EL (cell line): ENCODE measurements at regions not wholly inside any gene's neighbourhood (a gene's known extent, or its start where the extent isn't known, plus 50 kb on each side); places are given as distances from the start of the nearest gene placed in this dataset.
"Not testable (repeated sequence)": the region's sequence is repeated elsewhere in the genome, so short reads cannot be mapped to it uniquely, and the experiment has no call there.

Experiments used
- DNase-seq: peaks from one replicate; pipeline ENCODE4 v3.0.0-alpha.2; 2016

- no peak for DNase-seq
Measured at GRCh38 chr14:35174342-35174741, 52.0 kb downstream of the PRORP start.

- DNase-seq = no peak
Measured at GRCh38 chr14:35180179-35180578, 57.8 kb downstream of the PRORP start.

DNA sequence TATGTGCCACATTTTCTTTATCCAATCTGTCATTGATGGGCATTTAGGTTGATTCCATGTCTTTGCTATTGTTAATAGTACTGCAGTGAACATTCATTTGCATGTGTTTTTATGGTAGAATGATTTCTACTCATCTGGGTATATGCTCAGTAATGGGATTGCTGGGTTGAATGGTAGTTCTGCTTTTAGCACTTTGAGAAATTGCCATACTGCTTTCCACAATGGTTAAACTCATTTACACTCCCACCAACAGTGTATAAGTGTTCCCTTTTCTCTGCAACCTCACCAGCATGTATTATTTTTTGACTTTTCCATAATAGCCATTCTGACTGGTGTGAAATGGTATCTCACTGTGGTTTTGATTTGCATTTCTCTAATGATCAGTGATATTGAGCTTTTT, 62.5 kb downstream of the PRORP start:
- DNase-seq = not testable (repeated sequence)

DNA sequence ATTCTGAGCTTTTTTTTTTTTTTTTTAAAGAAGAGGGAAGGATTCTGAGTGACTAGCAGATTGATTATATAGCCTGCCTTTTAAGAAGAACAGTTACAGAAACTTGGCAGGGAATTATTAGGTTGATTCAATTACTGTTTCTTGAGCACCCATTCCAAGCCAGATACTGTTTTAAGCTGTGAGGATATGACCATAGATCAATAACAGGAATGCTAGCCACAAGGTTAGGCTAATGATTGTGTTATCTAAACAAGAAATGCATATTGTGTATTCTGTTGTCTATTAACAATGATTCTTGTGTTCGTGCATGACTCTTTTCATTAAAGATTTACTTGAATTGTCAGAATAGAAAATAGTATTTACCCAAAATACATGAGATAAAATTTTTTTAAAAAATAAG, 67.1 kb downstream of the PRORP start:
- no peak for DNase-seq

- DNase-seq = no peak
Measured at GRCh38 chr14:35193161-35193560, 70.8 kb downstream of the PRORP start.

DNA sequence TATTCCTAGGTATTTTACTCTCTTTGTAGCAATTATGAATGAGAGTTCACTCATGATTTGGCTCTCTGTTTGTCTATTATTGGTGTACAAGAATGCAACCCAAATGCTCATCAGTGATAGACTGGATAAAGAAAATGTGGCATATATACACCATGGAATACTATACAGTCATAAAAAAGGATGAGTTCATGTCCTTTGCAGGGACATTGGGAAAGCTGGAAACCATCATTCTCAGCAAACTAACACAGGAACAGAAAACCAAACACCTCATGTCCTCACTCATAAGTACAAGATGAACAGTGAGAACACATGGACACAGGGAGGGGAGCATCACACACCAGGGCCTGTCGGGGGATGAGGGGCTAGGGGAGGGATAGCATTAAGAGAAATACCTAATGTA, 71.8 kb downstream of the PRORP start:
- DNase-seq = not testable (repeated sequence)

- peak; percentile 4 for DNase-seq
Measured at GRCh38 chr14:35196571-35196970, 74.2 kb downstream of the PRORP start.

DNA sequence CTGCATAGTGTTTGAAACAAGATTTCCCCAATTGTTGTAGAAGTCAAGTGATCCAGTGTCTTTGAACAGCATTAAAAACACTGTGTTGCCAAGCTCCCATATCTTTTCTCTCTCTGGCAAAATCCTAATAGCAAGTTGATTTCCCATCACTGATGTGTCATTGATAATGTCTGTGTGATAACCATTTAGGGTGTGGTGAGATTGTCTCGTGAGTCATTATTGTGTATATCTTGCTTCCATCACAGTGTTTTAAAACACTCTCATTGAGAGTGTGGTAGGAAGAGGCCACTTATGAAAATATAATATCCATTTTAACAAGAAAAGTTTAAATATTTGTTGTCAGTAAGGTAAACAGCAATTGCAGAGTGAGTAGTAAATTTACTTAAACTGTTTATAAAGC, 74.7 kb downstream of the PRORP start:
- DNase-seq = peak; percentile 54

- no peak for DNase-seq
Measured at GRCh38 chr14:35201066-35201465, 78.7 kb downstream of the PRORP start.

DNA sequence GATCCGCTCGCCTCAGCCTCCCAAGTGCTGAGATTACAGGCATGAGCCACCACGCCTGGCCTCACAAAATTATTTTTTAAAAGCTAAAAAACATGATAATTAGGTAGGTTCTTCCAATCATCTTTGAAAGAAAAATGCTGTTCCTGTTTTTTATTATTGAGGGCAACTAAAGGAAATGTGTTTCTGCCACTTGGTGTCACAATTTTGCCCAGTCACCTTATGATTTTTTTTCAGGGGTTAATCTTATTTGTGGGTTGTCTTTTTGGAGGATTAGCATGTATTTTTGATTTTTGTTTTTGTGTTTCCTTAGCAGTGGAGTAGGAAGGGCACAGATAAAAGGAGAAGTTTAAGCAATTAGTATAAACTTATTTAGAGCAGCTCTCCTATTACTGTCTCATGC, 79.8 kb downstream of the PRORP start:
- no peak for DNase-seq

- DNase-seq = no peak
Measured at GRCh38 chr14:35205737-35206136, 83.4 kb downstream of the PRORP start.

- DNase-seq = no peak
Measured at GRCh38 chr14:35211067-35211466, 81.1 kb upstream of the PSMA6 start.

DNA sequence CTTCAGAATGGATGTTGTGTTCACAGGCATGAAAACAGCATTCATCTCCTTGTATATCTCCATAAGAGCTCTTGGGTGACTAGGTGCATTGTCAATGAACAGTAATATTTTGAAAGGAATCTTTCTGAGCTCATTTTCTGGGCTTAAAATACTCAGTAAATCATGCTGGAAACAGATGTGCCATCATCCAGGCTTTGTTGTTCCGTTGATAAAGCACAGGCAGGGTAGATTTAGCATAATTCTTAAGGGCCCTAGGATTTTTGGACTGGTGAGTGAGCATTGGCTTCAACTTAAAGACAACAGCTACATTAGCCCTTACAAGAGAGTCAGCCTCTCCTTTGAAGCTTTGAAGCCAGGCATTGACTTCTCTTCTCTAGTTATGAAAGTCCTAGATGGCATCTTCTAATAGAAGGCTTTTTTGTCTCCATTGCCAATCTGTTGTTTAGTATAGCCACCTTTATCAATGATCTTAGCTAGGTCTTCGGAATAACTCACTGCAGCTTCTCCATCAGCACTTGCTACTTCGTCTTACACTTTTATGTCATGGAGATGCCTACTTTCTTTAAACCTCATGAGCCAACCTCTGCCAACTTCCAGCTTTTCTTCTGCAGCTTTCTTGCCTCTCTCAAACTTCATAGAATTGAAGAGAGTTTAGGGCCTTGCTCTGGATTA, 79.6 kb upstream of the PSMA6 start:
- DNase-seq = no peak

DNA sequence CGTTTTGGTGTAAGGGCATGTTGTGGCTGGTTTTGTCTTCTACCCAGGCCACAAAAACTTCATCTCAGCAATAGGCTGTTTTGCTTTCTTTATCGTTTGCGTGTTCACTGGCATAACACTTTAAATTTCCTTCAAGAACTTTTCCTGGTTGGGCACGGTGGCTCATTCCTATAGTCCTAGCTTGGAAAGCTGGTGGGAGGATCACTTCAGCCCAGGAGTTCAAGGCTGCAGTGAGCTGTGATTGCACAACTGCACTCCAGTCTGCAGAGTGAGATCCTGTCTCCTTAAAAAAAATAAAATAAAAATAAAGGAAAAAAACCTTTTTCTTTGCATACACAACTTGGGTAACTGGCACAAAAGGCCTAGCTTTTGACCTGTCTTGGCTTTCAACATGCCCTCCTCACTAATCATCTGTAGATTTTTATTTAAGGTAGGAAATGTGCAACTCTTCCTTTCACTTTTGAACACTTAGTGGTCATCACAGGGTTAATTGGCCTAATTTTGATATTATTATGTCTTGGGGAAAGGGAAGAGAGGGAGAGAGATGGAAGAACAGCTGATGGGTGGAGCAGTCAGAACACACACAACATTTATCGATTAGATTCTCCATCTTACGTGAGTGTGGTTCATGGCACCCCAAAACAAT, 78.9 kb upstream of the PSMA6 start:
- DNase-seq = no peak

DNA sequence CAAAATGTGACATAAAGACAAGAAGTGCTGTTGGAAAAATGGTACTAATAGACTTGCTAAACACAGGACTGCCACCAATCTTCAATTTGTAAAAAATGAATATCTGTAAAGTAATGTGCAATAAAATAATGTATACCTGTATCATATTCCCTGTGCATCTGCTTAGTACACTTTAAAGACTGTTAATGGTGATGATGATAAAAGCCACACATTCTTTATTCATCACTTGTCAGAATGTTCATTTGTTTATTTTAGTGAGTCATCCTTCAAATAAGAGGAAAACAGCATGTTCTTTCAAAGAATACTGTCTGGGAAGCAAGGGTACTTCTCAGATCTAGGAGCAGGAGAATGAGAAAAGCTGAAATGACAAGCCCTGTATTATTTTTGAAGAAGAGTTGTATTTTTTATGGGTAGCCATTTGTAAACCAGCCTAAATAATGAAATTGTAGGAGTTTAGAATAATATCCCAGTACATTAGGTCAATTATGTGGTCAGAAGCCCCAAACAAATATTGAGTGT, 78.3 kb upstream of the PSMA6 start:
- peak; percentile 49 for DNase-seq

DNA sequence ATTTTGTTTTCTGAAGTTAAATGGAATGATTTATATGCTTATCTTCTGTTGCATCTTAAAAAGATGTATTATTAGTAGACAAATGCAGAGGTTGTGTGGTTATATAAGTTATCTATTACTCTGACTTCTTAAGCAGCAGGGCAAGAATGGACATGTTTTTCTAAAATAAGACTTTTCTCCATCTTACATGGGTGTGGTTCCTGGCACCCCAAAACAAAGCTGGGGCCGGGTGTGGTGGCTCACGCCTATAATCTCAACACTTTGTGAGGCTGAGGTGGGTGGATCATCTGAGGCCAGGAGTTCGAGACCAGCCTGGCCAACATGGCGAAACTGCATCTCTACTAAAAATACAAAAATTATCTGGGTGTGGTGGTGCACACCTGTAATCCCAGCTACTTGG, 77.8 kb upstream of the PSMA6 start:
- DNase-seq = not testable (repeated sequence)

DNA sequence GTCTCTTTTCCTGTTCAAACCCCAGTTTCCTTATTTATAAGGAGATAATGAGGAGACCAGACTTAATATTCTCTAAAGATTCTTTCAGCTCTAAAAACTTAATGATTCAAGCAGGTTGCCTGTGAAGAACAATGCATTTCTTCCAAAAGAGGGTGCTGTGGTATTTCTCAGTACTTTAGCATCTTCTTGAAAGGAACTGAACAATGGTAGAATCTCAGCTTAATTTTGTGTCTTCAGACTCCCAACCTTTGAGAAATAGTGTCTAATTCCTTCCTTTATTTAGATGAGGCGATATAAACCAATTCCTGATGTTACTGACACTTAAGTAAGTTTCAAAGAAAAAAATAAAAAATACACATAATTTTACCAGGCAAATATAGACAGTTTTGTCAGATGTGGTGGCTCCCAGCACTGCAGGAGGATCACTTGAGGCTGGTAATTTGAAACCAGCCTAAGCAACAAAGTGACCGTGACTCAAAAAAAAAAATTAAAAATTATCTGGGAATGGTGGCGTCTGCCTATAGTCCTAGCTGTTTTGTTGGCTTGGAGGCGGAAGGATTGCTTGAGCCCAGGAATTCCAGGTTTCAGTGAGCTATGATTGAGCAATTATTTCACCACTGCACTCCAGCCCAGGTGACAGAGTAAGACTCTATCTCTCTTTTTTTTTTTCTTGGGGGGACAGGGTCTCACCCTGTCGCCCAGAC, 76.9 kb upstream of the PSMA6 start:
- DNase-seq = peak; percentile 50

- DNase-seq = not testable (repeated sequence)
Measured at GRCh38 chr14:35218176-35218575, 74.0 kb upstream of the PSMA6 start.

- no peak for DNase-seq
Measured at GRCh38 chr14:35218963-35219362, 73.2 kb upstream of the PSMA6 start.

- DNase-seq = no peak
Measured at GRCh38 chr14:35220027-35220676, 72.0 kb upstream of the PSMA6 start.

DNA sequence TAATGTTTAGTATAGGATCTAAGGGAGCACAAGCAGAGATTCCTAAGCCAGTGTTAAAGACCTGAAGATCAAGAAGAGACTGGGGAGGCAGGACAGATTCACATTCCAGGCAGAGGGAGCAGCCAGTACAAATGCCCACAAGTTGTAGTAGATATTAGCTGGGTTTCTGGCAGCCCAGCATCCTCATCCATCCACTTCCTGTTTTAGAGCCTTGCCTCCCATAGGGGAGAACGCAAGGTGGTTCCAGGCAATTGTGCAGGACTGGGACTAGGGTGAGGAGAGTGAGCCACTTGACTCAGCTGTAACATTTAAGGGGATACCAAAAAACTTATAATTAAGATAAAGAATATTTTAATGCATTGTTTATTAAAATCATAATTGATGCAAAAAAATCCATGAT, 71.3 kb upstream of the PSMA6 start:
- DNase-seq = no peak

DNA sequence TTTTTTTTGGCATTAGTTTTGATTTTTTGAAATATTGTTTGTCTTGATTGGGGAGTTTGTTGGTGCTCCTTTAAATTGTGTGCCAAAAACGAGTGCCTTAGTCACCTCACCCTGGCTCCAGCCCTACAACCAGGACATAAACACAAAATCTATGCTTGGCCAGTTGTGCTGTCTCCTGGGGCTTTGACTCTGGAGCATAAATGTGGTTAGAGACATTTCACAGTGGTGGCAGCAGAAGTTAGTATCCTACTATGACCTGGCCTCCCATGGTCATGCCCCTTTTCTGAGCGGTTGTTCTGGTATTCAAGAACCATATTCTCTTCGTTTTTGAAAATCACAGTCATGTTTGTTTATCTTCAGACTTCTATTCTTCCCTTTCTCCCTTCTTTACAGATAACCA, 70.7 kb upstream of the PSMA6 start:
- peak; percentile 8 for DNase-seq

DNA sequence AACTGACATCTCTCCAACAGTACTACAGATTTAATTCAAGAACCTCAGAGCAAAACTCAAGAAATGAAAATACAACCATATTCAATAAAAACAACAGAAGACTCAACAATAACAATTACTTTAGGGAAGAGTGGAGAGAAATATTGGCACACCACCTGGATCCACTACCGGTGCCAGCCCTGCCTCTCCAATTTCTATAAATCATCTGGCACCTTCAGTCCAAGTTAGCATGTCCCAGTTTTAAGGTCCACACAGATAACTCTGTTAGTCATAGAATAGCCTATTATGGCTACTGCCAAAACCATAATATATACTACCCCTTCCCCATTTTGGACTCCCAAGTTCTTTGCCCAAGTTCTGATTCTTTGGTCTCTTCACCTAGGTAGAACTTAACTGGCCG, 69.9 kb upstream of the PSMA6 start:
- DNase-seq = no peak
